ENCODE measurements at regions not wholly inside any gene's neighbourhood (a gene's known extent, or its start where the extent isn't known, plus 50 kb on each side); places are given as distances from the start of the nearest gene placed in this dataset.

GRCh38 chr12:76276499-76277151, 71.6 kb downstream of the BBS10 start:
- DNase-seq (ENCODE audit: low read depth), result no peak
- no peak overlapping the region for H3K4me3 ChIP-seq (ENCODE audit: low read depth, low read length)
- TF ChIP-seq, protein P1, sequence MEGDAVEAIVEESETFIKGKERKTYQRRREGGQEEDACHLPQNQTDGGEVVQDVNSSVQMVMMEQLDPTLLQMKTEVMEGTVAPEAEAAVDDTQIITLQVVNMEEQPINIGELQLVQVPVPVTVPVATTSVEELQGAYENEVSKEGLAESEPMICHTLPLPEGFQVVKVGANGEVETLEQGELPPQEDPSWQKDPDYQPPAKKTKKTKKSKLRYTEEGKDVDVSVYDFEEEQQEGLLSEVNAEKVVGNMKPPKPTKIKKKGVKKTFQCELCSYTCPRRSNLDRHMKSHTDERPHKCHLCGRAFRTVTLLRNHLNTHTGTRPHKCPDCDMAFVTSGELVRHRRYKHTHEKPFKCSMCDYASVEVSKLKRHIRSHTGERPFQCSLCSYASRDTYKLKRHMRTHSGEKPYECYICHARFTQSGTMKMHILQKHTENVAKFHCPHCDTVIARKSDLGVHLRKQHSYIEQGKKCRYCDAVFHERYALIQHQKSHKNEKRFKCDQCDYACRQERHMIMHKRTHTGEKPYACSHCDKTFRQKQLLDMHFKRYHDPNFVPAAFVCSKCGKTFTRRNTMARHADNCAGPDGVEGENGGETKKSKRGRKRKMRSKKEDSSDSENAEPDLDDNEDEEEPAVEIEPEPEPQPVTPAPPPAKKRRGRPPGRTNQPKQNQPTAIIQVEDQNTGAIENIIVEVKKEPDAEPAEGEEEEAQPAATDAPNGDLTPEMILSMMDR (IDR thresholded peaks at IDR 0.05; ENCODE audit: low read depth, low read length, missing control alignments), result no peak
- in situ Hi-C loops (cut with HindIII; ENCODE audit: low sequenced_read_pairs), result no loop called here

- TF ChIP-seq, protein P1 (IDR thresholded peaks at IDR 0.05; ENCODE audit: low read depth, low read length, missing control alignments), result no peak
- DNase-seq (ENCODE audit: low read depth), result no peak
- H3K4me3 ChIP-seq (ENCODE audit: low read depth, low read length), result no peak overlapping the region
- in situ Hi-C loops (cut with HindIII; ENCODE audit: low sequenced_read_pairs), result no loop called here
Observed at GRCh38 chr12:76275511-76276093, 72.6 kb downstream of the BBS10 start.

DNA sequence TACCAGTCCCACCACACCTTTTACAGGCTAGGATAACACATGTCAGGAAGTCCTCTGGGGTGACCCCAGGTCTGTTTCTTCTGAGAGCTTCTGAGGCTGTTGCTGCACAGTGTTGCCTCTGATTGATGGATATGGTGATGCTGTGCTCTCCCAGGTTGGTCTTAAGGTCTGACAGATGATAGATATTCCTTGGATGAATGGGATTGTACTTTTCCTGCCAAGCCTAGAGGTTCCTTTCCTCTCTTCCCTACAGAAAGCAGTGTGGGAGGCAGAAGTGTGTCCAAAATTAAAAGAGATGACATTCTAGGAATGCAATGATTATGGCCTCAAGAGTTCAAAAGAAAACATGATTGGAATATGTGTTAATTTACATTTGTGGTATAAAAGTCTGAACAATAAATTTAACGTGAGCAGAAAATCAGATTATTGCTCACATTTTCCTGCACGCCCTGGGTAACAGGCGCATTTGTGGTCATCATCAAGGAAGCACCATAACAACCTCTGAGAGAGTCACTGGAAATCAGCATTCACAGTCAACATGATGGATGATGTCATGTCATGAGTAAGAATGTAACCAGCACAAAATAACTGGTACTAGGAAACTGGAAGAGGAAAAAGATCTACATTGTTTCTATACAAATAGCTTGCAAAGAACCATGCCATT, 73.7 kb downstream of the BBS10 start:
- in situ Hi-C loops (cut with HindIII; ENCODE audit: low sequenced_read_pairs), result no loop called here
- peak; percentile 74 for DNase-seq (ENCODE audit: low read depth)

DNA sequence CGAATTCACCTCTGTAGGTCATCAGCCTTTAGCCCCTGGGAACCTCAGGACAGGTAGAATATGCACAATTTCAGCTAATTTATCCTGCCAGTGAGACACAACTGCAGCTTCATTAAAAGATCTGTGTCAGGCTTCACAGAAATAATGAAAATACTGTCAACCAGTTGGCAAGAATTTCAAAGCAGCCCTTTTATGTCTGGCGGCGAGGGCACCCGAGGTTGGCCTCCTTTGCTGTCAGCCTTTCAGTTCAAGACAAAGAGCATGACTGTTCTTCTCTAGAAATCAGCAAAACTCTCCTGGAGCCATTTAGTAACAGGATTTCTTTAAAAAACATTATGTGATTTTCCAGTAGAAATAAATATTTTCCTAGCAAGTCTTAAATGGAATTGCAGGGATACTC, 75.9 kb downstream of the BBS10 start:
- no peak overlapping the region for H3K4me3 ChIP-seq (ENCODE audit: low read depth, low read length)
- TF ChIP-seq, protein P1 (IDR thresholded peaks at IDR 0.05; ENCODE audit: low read depth, low read length, missing control alignments), result no peak
- in situ Hi-C loops (cut with HindIII; ENCODE audit: low sequenced_read_pairs), result no loop called here
- no peak for DNase-seq (ENCODE audit: low read depth)

More for the DNA sequence above, 73.7 kb downstream of the BBS10 start:
- H3K4me3 ChIP-seq (ENCODE audit: low read depth, low read length), result no peak overlapping the region
- TF ChIP-seq, protein P1 (IDR thresholded peaks at IDR 0.05; ENCODE audit: low read depth, low read length, missing control alignments), result no peak

- TF ChIP-seq, protein P1 (IDR thresholded peaks at IDR 0.05; ENCODE audit: low read depth, low read length, missing control alignments), result no peak
- in situ Hi-C loops (cut with HindIII; ENCODE audit: low sequenced_read_pairs), result no loop called here
- H3K4me3 ChIP-seq (ENCODE audit: low read depth, low read length), result no peak overlapping the region
- no peak for DNase-seq (ENCODE audit: low read depth)
Observed at GRCh38 chr12:76270657-76271358, 77.4 kb downstream of the BBS10 start.

DNA sequence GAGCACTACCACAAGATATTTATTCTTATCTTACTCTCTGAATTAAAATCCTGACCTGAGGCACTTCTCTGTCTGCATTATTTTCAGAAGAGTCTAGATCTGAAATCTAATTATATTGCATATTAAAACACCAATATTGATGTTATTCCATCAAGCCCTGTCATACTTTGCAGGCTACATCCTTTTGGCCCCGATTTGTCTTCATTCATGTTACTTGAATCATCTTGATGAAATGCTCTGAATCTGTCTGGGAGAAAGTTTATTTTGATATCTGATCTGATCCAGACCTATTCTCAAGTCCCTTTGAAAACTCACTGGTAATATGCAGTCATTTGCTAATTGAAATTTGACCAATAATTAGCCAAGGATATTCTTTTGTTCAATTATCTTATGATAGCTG, 79.9 kb downstream of the BBS10 start:
- no peak overlapping the region for H3K4me3 ChIP-seq (ENCODE audit: low read depth, low read length)
- DNase-seq (ENCODE audit: low read depth), result no peak
- in situ Hi-C loops (cut with HindIII; ENCODE audit: low sequenced_read_pairs), result no loop called here

More for the DNA sequence above, 79.9 kb downstream of the BBS10 start:
- TF ChIP-seq, protein P1 (IDR thresholded peaks at IDR 0.05; ENCODE audit: low read depth, low read length, missing control alignments), result no peak
